Hepatocyte (in vitro differentiated cells): ENCODE measurements at regions not wholly inside any gene's neighbourhood (a gene's known extent, or its start where the extent isn't known, plus 50 kb on each side); places are given as distances from the start of the nearest gene placed in this dataset.

Experiments
- EZH2 ChIP-seq: fragments of 200-600 bp; sonication (generic); IDR thresholded peaks from 2 replicates; pipeline ENCODE4 v1.6.1; 2016; ENCODE audit warnings: antibody characterized with exemption, mild to moderate bottlenecking, borderline replicate concordance
- EZH2phosphoT487 ChIP-seq: fragments of 200-600 bp; sonication (generic); IDR thresholded peaks from one replicate; pipeline ENCODE4 v1.6.1; 2018; ENCODE audit warnings: antibody characterized with exemption, mild to moderate bottlenecking, low read depth, moderate library complexity; ENCODE audit not compliant: unreplicated experiment, severe bottlenecking
- TF ChIP-seq, protein P1 (sequence below): fragments of 200-600 bp; sonication (generic); IDR thresholded peaks from 2 replicates; pipeline ENCODE4 v1.5.1; 2016; ENCODE audit warnings: antibody characterized with exemption, mild to moderate bottlenecking; ENCODE audit not compliant: poor library complexity

DNA sequence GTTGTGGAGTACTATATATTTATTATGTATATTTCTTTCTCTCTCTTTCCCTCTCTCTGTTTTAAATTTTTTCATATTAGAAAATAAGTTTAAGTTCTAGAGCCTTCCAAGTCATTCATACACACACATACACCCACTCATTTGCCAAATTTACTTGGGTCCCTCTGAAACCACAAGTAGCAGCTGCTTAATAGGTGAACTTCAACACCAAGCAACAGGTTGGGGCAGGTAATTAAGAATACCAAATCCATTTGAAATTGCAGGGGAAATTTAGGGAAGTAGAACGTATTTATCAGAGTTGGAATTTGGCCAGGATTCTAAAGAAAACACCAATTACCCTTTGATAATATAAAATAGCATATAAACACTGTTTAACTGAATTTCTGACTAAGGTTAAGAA is 75.0 kb upstream of the RBBP8 start:
- TF ChIP-seq, protein P1, sequence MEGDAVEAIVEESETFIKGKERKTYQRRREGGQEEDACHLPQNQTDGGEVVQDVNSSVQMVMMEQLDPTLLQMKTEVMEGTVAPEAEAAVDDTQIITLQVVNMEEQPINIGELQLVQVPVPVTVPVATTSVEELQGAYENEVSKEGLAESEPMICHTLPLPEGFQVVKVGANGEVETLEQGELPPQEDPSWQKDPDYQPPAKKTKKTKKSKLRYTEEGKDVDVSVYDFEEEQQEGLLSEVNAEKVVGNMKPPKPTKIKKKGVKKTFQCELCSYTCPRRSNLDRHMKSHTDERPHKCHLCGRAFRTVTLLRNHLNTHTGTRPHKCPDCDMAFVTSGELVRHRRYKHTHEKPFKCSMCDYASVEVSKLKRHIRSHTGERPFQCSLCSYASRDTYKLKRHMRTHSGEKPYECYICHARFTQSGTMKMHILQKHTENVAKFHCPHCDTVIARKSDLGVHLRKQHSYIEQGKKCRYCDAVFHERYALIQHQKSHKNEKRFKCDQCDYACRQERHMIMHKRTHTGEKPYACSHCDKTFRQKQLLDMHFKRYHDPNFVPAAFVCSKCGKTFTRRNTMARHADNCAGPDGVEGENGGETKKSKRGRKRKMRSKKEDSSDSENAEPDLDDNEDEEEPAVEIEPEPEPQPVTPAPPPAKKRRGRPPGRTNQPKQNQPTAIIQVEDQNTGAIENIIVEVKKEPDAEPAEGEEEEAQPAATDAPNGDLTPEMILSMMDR: no peak
- no peak for TF ChIP-seq EZH2phosphoT487
- TF ChIP-seq EZH2: no peak
